Stimulated activated CD8-positive, alpha-beta memory T cell treated with anti-CD3 and anti-CD28 coated beads, Interleukin-12 subunit alpha, Interleukin-12 subunit beta, amount 100 ng/mL, for 1 hour (primary cell): ENCODE measurements at regions not wholly inside any gene's neighbourhood (a gene's known extent, or its start where the extent isn't known, plus 50 kb on each side); places are given as distances from the start of the nearest gene placed in this dataset.
"Not testable (repeated sequence)": the region's sequence is repeated elsewhere in the genome, so short reads cannot be mapped to it uniquely, and the experiment has no call there.

Experiments
- DNase-seq: peaks from one replicate; pipeline ENCODE4 v3.0.0-alpha.2; 2020; ENCODE audit warnings: low read depth

GRCh38 chr3:22691856-22692628, 511.1 kb upstream of the UBE2E2 start:
- DNase-seq: no peak

DNA sequence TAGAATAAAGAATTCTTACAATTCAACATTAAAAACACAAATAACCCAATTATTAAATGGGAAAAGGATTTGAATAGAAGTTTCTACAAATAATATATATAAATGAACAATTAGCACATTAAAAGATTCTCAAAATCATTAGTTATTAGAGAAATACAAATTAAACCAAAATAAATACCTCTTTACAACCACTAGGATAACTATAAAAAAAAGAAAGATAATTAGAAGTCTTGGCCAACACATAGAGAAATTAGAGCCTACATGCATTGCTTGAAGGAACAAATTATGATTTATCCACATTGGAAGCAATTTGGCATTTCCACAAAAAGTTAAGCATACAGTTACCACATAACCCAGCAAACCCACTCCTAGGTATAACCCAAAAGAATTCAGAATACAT, 502.3 kb upstream of the UBE2E2 start:
- DNase-seq: no peak

GRCh38 chr3:22704166-22704565, 499.0 kb upstream of the UBE2E2 start:
- no peak for DNase-seq

DNA sequence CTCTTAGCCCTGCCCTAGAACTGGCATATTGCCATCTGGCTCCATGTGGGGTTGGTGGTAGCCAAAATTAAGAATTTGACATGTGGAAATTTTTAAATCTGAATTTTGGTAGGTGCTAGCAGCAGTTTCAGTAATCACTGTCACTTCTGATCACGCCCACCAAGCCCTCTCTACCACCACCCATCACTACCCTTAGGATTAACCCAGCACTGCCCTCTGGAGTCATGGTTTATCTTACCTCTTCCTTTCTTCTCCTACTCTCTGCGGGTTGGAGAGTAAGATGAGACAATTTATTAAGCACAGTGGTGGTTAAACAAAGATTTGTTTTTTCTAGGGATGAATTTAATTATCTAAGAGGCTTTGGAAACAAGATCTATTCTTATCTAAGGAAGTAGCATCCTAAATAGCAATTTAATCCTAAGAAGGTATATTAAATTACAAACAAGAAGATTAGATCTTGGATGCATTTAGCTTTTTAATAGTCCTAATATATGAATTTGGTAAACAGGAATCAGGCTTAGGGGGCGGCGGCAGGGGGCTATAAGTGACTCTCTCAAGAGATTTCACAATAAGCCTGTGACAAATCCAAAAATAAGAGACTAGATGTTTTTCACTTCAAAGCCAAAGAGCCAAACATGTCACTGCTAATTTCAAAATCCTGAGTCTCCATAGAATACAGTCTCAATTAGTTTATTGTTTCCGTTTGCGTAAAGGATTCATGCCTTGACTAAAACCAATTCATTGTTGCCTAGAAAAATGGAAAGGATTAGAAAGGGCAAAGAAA, 498.4 kb upstream of the UBE2E2 start:
- DNase-seq: no peak

DNA sequence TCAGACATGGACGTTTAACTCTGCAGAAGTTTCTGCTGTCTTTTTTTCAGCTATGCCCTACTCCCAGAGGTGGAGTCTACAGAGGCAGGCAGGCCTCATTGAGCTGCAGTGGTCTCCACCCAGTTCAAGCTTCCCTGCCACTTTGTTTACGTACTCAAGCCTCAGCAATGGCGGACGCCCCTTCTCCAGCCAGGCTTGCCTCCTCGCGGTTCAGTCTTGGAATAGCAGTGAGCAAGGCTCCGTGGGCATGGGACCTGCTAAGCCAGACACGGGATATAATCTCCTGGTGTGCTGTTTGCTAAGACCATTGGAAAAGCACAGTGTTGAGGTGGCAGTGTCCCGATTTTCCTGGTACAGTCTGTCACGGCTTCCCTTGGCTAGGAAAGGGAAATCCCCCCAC, 496.2 kb upstream of the UBE2E2 start:
- not testable (repeated sequence) for DNase-seq

DNA sequence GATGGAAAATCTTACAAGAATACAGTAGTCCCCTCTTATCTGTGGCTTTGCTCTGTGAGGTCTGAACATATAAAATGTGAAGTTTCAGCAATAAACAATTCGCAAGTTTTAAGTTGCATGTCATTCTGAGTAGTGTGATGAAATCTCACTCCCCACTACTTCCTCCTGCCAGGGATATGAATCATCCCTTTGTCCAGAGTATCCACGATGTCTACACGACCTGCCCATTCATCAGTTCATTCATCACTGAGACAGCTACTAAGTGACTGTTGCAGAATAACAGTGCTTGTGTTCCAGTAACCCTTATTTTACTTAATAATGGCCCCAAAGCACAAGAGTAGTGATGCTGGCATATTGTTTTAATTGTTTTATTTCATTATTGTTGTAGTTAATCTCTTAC, 489.2 kb upstream of the UBE2E2 start:
- DNase-seq: no peak

GRCh38 chr3:22714749-22715148, 488.4 kb upstream of the UBE2E2 start:
- DNase-seq: no peak

- DNase-seq: no peak
Observed at GRCh38 chr3:22720596-22720995, 482.5 kb upstream of the UBE2E2 start.

DNA sequence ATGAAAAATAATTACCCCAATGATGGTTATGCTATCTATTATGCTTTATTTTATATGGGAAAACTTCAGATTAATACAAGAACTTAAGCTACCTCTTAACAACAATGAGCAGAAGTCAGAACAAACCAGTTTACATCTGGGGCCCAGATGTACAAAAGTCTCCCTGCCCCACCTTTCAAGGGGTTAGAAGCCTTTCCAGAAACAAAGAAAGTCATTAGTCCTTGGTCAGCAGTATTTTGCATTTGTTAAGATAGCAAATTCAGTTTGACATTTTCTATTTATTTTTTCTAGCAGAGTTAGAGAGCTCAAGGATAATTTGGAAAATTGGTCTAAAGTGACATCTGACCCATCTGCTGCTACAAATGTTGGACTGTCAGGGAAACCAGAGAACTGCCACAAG, 478.7 kb upstream of the UBE2E2 start:
- no peak for DNase-seq

GRCh38 chr3:22728406-22728805, 474.7 kb upstream of the UBE2E2 start:
- DNase-seq: no peak

GRCh38 chr3:22729212-22729611, 473.9 kb upstream of the UBE2E2 start:
- no peak for DNase-seq

- DNase-seq: no peak
Observed at GRCh38 chr3:22729981-22730380, 473.1 kb upstream of the UBE2E2 start.

- no peak for DNase-seq
Observed at GRCh38 chr3:22730701-22731100, 472.4 kb upstream of the UBE2E2 start.

DNA sequence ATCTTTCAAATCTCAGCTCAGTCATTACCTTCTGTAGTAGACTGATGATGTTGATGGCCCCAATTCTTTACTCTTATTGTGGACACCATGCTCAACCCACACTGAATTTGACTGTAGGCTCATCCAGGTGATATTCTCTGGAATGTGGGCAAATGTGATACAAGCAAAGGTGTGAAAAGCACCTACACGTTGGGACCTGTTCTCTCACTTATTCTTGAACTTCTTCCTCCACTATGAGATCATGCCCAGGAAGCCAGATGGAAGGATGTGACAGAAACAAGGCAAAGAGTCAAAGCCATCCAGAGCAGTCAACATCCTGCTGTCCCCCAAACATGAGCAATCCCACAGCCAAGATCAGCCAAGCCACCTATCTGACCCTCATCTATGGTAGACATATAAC, 471.2 kb upstream of the UBE2E2 start:
- no peak for DNase-seq

- DNase-seq: no peak
Observed at GRCh38 chr3:22732641-22733040, 470.5 kb upstream of the UBE2E2 start.

DNA sequence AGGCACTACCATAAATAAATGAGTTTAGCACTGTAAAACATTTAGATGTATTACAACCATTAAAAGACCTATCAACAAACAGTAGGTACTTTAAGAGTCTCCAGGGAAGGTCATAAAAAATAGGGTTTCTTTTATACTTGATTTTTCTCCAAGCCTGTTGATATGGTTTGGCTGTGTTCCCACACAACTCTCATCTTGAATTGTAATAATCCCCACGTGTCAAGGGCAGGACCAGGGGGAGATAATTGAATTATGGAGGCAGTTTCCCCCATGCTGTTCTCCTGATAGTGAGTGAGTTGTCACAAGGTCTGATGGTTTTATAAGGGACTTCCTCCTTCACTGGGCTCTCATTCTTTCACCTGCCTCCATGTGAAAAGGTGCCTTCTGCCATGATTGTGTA, 468.9 kb upstream of the UBE2E2 start:
- no peak for DNase-seq

- no peak for DNase-seq
Observed at GRCh38 chr3:22734756-22735155, 468.4 kb upstream of the UBE2E2 start.

GRCh38 chr3:22735373-22735772, 467.8 kb upstream of the UBE2E2 start:
- DNase-seq: no peak

- DNase-seq: not testable (repeated sequence)
Observed at GRCh38 chr3:22743386-22743785, 459.7 kb upstream of the UBE2E2 start.

DNA sequence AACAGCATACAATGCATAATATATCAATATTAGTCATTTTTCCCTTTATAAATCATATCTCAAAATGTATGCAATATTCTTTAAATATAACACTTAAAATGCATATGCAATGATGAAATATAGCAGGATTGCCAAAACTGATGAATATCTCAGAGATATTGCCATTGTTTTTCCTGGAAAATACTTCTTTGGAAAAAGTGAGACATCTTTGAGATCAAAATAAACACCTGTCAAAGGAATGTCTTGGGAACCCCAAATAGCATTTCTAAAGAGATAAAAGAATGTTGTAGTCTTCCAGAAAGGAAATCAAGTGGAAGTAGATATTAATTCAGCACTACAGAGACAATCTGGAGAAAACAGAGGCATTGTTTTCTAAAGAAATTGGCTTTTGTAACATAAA, 457.8 kb upstream of the UBE2E2 start:
- no peak for DNase-seq

DNA sequence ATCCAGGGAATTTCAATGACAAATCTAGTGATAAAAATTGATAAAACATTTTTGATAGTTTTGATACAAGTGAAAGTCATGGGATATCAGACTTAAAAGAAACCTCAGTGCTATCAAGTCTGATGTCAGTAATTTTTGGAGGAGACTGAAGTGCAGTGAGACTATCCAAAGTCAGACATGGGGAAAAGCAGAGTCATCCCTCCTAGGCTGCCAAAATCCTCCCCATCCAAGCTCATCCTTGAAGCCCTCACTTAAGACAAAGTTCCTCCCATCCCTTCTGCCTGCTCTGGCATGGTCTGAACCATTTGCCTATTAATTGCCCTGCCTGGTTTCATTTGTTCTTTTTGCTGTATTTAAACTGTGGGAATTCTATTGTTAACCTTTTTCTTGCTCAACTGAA, 456.9 kb upstream of the UBE2E2 start:
- DNase-seq: no peak

- no peak for DNase-seq
Observed at GRCh38 chr3:22748453-22749045, 454.6 kb upstream of the UBE2E2 start.

DNA sequence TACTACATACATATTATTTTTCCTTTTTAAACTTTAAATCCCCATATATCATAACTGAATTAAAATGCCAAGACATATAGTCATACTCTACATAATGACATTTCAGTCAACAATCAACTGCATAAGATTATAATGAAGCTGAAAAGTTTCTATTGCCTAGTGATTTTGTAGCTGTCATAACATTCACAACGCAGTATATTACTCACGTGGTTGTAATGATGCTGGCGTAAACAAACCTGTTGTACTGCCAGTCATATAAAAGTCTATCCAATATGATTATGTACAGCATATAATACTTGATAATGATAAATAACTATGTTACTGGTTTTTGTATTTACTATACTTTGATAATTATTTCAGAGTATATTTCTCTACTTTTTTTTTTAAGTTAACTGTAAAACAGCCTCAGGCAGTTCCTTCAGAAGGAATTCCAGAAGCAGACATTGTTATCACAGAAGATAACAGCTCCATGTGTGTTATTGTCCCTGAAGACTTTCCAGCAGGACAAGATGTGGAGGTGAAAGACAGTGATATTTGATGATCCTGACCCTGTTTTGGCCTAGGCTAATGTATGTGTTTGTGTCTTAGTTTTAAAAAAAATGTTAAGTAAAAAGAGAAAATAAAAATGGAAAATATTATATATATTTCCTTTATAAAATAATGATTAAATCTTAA, 443.4 kb upstream of the UBE2E2 start:
- no peak for DNase-seq
